GM18507 (cell line): ENCODE measurements at regions not wholly inside any gene's neighbourhood (a gene's known extent, or its start where the extent isn't known, plus 50 kb on each side); places are given as distances from the start of the nearest gene placed in this dataset.

Source experiments
- DNase-seq: peaks from one replicate; pipeline ENCODE4 v3.0.0; 2011; ENCODE audit warnings: low read depth; ENCODE audit not compliant: insufficient read length; ENCODE audit errors: extremely low spot score
- FAIRE-seq: peaks from 2 replicates; lab custom pipeline; 2011; peaks lifted over from hg19 to GRCh38; lab: Jason Lieb, UNC

DNA sequence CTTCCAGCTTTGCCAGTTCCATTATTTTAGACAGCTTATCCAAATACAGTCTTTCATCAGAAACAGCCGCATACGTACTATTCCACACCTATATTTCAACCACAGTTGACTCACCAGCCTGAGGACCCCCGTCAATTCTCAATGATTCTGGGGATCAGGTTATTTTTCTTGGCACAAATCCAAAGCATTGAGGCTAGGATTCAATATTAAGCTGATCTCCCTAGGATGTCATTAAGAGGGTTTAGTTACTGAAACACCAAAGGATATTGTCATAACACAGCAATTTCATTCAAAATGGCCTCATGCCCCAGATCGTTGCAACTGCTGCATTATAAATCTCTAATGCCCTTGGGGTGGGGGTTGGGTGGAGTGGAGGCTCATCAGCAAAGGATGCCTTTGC, 214.6 kb downstream of the PTEN start:
- FAIRE-seq (peak; percentile 24), DNase-seq (no peak)

DNA sequence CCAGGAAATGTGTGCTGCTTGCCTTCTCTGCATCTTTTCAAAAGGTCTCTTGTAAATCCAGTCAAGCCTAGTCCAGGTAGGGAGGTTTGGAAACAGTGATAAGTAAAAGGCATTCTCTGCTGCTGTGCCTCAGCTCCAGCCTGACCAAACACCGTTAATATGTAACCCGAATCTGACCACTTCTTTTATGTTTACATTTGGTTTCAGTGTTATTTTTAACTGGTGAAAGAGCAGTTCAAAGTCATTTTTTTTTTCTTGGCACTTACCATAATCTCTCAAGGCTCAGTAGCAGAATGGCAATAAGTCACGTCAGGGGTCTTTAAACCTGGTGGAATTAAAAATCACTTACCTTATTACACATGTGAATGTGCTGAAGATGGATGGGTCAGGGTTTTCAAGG, 216.8 kb downstream of the PTEN start:
- FAIRE-seq (peak; percentile 100), DNase-seq (no peak)

DNA sequence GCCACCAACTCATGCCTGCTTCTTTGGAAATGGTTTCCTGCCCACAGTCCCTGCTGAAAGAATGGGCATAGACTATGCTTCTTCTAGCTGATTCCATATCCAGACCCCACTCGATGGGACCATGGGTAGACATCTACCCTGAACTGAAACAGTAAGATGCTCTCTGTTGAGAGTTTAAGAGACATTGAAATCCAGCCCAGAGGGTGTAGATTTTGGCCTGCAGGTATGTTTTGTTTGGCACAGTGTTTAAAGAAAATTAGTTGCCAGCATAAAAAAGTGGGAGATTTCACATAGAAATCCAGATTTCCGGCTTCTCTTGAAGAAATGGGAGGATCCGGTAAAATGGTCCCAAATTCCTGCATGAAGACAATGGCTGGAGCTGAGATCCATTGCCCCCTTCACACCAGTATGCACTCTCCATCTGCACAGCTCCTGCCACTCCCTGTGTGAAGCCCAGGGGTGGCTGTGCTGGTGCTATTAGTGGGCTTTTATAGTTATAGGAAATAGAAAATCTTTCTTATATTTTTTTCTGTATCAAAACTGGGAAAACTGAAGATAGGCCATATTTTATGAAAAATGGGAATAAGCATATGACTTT, 218.1 kb downstream of the PTEN start:
- FAIRE-seq (peak; percentile 59), DNase-seq (no peak)

DNA sequence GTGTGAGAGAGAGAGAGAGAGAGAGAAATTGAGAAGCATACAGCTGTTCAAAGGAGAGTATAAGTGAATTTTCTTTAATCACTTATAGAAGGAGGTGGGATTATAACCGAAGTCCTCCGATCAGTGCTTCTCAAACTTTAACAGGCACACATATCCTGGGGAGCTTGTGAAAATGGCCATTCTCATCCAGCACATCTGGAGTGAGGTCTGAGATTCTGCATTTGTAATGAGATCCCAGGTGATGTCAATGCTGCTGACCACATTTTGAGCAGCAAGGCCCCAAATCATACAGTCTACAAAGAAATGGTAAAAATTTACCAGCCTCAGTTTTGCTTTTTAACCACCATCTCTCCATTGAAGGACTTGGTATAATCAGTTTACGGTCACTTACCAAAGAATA, 219.0 kb downstream of the PTEN start:
- DNase-seq (no peak), FAIRE-seq (no peak)

DNA sequence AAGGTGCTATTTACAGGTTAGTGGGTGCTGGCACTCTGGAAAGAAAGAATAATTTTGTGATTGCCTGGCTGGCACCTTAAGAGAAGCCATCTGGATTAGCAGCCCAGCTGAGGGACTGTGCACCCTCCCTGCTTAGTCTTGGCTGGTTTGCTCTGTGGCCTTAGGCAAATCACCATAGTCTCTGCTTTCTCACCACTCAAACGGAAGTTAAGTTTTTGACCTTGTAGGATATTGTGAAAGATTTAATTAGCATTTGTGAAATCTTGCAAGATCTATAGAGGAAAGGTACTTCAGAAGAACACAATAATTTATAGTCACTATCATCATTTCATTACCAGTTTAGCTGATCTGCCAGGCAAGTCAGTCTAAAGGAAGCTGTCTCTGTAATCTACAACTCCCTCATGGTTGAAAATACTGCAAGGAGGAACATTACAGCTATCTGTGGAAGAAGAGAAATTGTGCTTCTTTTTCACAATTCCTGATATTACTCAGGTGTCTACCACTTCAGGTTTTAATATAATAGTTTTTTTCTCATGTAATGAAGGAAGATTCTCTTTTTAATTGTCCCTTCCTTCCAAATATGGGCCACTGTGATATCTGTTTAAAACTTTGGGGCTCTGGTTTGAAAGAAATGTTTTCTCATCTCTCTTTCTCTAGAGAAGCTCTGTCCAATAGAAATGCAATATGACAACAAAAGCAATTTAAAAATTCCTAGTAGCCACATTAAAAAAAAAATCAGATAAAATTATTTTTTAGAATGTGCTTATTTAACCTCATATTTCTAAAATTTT, 219.6 kb downstream of the PTEN start:
- FAIRE-seq (peak; percentile 99), DNase-seq (no peak)

DNA sequence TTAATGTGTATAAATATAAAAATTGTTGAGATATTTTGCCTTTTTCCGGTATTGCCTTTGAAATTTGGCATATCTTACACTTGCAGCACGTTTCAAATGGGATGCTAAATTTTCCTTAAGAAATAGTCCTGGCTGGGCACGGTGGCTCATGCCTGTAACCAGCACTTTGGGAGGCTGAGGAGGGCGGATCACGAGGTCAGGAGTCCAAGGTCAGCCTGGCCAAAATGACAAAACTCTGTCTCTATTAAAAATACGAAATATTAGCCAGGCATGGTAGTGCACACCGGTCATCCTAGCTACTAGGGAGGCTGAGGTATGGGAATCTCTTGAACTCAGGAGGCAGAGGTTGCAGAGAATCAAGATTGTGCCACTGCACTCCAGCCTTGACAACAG, 220.2 kb downstream of the PTEN start:
- FAIRE-seq = peak; percentile 9
- no peak for DNase-seq

DNA sequence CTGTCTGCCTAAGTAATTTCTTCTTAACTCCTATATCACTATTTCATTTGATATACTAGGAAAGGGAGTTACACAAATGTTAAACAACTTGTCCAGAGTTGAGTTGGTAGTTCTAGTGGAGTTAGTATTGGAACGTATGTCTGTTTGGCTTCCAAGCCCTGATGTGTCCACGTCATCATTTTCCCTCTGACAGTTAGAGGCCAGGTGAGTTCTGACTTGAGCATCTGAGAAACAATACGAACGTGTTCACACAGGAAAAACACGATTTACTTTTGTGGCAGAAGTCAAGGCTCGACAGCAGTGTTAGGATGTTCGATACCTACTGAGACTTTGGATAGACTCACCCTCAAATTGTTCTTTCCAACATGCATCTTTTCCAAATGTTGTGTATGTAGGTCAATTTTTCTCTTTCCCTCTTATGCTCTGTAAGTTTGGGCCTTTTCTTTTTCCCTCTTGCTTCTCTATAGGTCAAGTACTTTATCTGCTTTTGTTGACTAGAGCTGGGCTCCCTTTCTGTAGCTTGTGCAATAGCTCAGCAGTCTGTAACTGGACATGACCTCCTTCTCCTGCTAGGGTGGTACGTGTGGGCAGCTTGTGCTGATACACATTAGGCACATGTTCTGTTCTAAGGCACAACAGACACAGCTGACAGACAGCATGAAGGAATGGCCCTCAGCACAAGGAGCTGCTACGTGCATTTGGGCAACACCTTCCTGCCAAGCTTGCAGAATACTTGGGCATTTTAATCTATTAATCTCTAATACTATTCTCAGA, 222.9 kb downstream of the PTEN start:
- no peak for DNase-seq

DNA sequence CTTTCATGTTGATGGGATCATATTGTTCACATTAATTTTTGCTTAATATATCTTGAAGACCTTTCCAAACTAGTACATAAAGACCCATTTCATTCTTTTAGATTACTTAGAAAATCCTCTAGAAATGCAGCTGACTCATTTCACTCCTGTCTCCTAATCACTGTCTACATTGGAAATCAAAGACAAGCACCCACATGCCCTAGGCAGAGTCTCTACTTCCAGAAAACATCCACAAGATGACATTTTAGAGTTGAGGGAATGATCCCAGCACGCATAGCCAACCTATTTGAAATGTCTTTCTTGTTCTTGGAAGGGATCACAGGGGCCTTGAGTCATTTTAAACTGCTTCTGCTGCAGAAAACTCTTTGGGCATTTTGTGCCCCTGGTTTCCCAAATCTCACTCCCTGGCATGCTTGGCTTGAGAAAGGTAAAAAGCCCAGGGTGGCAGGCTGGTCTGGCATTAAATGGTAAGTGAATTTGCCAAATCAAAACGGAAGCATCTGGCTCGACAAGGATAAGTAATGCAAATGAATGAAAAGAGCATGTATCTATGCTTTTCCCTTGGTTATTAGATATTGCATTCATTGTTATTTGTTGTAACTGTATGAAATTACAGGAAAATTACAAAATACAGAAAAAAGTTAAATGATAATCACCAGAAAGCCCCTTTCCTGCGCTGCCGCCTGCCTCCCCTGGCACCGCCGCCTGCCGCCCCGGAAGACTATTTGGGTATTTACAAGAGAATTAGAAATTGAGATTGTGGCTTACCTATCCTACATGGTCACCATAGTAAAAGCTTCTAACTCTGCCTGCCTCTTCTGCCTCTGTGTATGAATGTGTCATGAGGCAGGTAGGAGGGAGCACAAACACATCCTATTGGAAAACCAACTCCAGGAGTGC, 225.3 kb downstream of the PTEN start:
- FAIRE-seq (peak; percentile 12), DNase-seq (no peak)

More for the DNA sequence above, 222.9 kb downstream of the PTEN start:
- no peak for FAIRE-seq

DNA sequence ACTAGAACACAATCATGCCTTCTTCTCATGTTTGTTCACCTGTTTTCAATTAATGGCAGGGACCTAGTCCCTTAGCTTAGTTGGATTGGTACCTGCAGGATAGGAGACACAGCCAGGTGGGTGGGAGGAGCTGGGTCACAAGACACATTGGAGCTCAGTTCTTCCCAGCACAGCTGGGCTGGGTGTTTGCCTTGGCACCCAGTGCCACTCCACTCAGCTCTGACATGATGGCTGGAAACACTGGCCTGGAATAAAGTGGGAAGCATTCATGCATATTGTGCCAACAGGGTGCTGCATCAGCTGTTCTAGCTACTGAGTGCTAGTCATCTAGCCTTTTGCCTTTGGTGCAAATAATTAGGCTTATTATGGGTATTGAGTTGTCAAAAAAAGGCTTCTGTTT, 226.1 kb downstream of the PTEN start:
- no peak for DNase-seq
- no peak for FAIRE-seq

DNA sequence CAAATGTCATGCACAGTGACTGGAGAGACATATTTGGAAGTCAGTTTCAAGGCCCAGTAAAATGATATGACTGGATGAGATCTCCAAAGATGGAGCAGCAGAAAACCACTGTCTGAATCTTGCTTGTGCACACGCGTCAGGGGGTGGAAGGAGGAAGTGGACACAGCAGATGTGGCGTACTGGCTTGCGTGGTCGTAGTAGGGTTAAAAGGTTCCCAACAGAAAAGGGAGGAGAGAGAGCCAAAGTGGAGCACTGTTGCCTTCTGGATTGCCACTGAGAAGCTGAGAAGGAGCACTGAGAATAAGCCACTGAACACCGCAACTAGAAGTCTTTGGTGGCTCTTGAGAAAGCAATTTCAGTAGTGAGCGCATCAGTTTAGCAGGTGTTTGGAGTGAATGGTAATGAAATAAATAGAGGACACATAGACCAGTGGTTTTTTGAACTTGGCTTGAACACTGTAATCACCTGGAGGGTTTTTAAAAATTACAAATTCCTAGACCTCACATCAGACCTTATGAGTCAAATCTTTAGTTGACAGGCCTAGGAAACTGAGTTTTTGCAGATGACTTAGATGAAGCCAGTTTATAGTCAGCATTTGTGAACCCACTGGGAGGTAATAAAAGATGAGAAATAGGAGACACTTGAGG, 227.3 kb downstream of the PTEN start:
- DNase-seq = no peak
- no peak for FAIRE-seq

DNA sequence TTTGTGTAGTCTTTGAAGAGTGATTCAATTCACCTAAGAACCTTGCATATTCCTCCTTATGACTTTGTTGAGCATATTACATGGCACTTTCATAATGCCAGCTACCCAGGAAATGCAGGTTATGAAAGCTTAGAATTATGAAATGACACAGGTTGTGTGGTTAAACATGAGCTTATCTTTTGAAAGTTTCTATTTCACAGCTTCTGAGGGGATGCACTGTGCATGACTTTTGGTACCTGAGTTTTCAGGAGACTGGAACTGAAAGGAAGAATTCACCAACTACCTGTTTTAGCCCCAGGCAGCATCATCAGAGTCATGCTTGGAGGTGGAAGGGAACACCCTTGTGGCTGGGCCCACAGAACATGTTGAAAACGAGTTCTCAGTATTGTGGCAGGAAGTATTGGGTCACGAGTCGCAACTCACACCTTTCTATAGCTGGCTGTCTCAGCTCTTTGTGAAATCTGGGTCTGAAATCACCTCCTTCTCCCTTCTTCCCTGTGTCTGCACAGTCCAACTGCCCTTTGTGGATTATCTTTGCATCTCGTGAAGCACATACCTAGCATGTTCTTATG, 228.2 kb downstream of the PTEN start:
- FAIRE-seq = peak; percentile 100
- DNase-seq = peak; percentile 58

DNA sequence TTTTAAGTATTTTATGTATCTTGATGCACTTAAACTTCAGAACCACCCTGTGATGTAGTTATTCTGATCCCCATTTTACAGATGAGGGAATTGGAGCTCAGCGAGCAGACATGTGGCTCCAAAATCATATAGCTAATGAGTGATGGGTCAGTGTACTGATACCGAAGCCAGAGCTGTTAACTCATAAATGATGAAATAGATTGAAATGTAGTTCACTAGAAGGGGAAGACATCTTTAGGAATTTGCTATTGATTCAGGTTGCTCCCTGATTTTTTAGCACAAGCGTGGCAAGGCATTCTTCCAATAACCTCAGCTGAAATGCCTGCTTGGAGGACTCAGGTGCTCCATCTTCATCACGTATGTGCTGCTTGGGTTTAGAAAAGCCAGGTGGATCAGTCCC, 228.8 kb downstream of the PTEN start:
- no peak for DNase-seq
- peak; percentile 24 for FAIRE-seq

DNA sequence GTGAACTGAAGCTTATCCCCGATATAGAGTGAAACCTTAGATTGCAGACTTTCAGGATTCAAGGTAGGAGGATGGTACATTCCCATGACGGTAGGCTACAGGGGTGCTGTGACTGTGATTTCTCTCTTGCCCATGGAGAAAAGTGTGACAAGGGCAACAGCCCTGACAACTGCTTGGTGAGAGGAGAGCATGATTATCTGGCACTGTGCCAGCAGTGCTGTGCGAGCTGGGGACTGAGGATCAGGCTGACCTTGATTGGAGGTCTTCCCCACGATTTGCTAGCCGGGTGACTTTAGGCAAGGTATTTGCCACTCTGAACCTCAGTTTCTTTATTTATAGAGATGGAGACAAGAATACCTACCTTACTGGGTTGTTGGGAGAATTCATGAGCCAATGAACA, 229.5 kb downstream of the PTEN start:
- DNase-seq (no peak), FAIRE-seq (no peak)

DNA sequence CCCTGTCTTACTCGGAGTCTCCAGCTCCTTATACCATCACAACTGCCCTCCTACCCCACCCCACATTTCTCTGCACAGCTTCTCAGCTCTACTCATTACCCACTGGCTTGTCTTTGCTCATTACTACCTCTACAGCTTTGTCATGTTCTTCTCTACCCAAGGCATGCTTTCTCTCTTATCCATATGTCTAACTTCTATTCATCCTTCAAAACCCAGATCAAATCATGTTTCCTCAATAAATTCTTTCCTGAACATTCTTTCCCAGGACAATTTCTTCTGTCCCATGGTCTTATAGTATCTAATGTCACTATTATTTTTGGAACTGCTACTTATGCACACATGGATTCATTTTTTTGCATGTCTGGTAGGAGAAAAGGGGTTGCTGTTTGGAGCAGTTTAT, 231.4 kb downstream of the PTEN start:
- DNase-seq = no peak
- peak; percentile 5 for FAIRE-seq

DNA sequence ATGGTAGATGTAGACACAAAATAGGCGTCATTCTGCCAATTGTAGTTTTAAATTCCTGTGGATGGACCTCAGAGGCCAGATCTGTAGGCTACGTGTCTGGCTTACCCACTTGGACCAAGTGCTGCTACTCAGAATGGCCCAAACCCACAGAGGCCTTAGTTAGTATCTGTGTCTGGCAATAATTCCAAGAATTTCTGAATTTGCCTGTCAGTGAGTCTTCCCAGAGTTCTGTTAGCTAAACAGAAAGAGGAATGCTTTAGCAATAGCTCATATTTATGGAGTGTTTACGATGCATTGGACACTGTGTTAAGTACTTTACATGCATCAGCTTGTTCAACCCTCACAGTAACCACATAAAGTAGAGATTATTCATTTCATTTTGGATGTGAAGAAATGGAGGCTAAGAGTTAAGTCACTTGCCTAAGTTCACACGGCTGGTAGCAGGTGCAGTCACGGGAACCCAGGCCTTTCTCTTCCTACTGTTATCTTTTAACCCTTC, 231.8 kb downstream of the PTEN start:
- FAIRE-seq (no peak), DNase-seq (no peak)

DNA sequence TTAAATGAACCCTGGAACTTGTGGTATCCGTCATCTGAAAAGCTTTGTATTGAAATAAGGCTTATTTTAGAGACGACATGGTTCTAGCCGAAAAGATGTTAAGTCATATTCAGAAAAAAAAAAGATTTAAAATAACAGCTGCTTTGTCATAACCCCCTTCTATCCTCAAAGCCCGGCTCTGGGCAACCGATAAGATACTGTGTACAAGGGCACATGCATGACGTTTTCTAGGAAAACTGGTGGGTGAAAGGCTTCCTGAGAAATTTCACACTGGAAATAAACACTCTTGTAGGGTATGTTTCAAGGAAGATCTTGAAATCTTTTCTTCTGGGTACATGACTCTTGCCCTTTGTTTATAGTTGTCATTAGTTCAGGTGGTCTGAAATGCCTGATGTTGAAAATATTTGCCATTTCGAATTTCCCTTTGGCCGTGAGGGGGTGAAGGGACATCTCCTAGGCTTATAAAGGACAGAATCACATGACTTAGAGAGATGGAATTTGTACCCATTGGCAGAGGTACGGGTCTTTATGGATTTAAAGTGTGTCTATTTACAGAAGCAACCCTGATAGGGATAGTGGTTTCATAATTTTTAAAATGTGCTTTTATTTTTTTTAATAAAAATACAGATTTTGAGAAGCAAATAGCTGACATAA, 232.5 kb downstream of the PTEN start:
- no peak for FAIRE-seq
- DNase-seq = no peak

DNA sequence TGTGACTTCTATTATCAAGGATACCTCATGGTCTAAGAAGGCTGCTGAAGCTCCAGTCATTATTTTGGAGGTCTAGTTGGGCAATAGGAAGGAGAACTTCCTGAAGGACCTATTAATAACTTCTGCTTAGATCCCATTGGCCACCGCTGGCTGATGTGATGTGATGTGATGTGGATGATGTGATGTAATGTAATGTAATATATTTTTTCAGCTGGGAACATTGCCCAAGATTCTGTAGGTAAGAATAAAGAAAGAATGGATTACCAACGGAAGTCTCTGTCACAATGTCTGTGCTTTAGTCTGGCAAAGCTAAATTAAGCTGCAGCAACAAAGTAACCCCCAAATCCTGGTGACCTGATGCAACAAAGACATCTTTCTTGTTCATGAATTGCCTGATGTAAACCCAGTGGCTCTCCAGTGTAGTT, 233.7 kb downstream of the PTEN start:
- DNase-seq = no peak
- FAIRE-seq = no peak

DNA sequence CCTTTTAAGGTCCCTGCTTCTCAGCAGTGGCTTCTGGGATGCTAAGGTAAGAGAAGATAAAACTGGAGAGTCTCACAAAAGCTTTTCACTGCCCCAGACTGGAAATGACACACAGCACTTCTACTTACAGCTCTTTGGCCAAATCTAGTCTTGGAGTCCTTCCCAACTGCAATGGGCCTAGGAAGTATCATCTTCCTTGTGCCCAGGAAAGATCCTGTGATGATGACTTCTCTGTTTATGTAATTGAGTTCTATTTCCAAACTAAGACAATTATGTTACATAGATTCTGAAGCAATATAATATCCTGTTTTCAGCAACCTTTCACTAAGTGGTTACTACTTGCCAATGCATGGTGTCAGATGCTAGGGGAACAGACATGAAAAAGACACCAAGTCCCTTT, 234.1 kb downstream of the PTEN start:
- FAIRE-seq (no peak), DNase-seq (no peak)
